ENCODE measurements at regions not wholly inside any gene's neighbourhood (a gene's known extent, or its start where the extent isn't known, plus 50 kb on each side); places are given as distances from the start of the nearest gene placed in this dataset.

GRCh38 chr1:166538646-166539045 is 300.6 kb upstream of the POGK start:
- DNase-seq (ENCODE audit: low read depth) (no peak), FAIRE-seq (no peak)
- H3K27me3 ChIP-seq (ENCODE audit: control insufficient read depth, insufficient read depth, low read length): no peaks in the 10 kb centered on the region
- TF ChIP-seq CTCF (IDR thresholded peaks at IDR 0.05; ENCODE audit: insufficient read depth, low read length, severe bottlenecking): no peak
- no peak overlapping the region for H3K4me3 ChIP-seq (ENCODE audit: low read depth, low read length)
- no peaks in the 10 kb centered on the region for H3K36me3 ChIP-seq (ENCODE audit: control insufficient read depth, insufficient read depth, low read length)

GRCh38 chr1:166544036-166544435 is 295.2 kb upstream of the POGK start:
- no peak overlapping the region for H3K4me3 ChIP-seq (ENCODE audit: low read depth, low read length)
- TF ChIP-seq CTCF (IDR thresholded peaks at IDR 0.05; ENCODE audit: insufficient read depth, low read length, severe bottlenecking): no peak
- H3K36me3 ChIP-seq (ENCODE audit: control insufficient read depth, insufficient read depth, low read length): no peaks in the 10 kb centered on the region
- DNase-seq (ENCODE audit: low read depth): no peak
- FAIRE-seq: no peak
- no peaks in the 10 kb centered on the region for H3K27me3 ChIP-seq (ENCODE audit: control insufficient read depth, insufficient read depth, low read length)

GRCh38 chr1:166544561-166544960 is 294.7 kb upstream of the POGK start:
- TF ChIP-seq CTCF (IDR thresholded peaks at IDR 0.05; ENCODE audit: insufficient read depth, low read length, severe bottlenecking): no peak
- H3K36me3 ChIP-seq (ENCODE audit: control insufficient read depth, insufficient read depth, low read length): no peaks in the 10 kb centered on the region
- FAIRE-seq (no peak), DNase-seq (ENCODE audit: low read depth) (no peak)
- H3K27me3 ChIP-seq (ENCODE audit: control insufficient read depth, insufficient read depth, low read length): no peaks in the 10 kb centered on the region
- H3K4me3 ChIP-seq (ENCODE audit: low read depth, low read length): no peak overlapping the region

- Histone ChIP-seq H3K36me3 (ENCODE audit: control insufficient read depth, insufficient read depth, low read length) (no peaks in the 10 kb centered on the region), H3K4me3 (ENCODE audit: low read depth, low read length) (no peak overlapping the region), H3K27me3 (ENCODE audit: control insufficient read depth, insufficient read depth, low read length) (no peaks in the 10 kb centered on the region)
- DNase-seq (ENCODE audit: low read depth): no peak
- no peak for FAIRE-seq
- no peak for TF ChIP-seq CTCF (IDR thresholded peaks at IDR 0.05; ENCODE audit: insufficient read depth, low read length, severe bottlenecking)
Measured at GRCh38 chr1:166552706-166553105, 286.6 kb upstream of the POGK start.

GRCh38 chr1:166570954-166571353 is 268.3 kb upstream of the POGK start:
- Histone ChIP-seq H3K27me3 (ENCODE audit: control insufficient read depth, insufficient read depth, low read length) (no peaks in the 10 kb centered on the region), H3K4me3 (ENCODE audit: low read depth, low read length) (no peak overlapping the region), H3K36me3 (ENCODE audit: control insufficient read depth, insufficient read depth, low read length) (no peaks in the 10 kb centered on the region)
- no peak for TF ChIP-seq CTCF (IDR thresholded peaks at IDR 0.05; ENCODE audit: insufficient read depth, low read length, severe bottlenecking)
- FAIRE-seq: no peak
- no peak for DNase-seq (ENCODE audit: low read depth)

- Histone ChIP-seq H3K27me3 (ENCODE audit: control insufficient read depth, insufficient read depth, low read length) (no peaks in the 10 kb centered on the region), H3K36me3 (ENCODE audit: control insufficient read depth, insufficient read depth, low read length) (no peaks in the 10 kb centered on the region), H3K4me3 (ENCODE audit: low read depth, low read length) (no peak overlapping the region)
- FAIRE-seq (no peak), DNase-seq (ENCODE audit: low read depth) (no peak)
- TF ChIP-seq CTCF (IDR thresholded peaks at IDR 0.05; ENCODE audit: insufficient read depth, low read length, severe bottlenecking): no peak
Measured at GRCh38 chr1:166573199-166573598, 266.1 kb upstream of the POGK start.

Data from bronchial epithelial cell (primary cell).